ENCODE measurements at regions not wholly inside any gene's neighbourhood (a gene's known extent, or its start where the extent isn't known, plus 50 kb on each side); places are given as distances from the start of the nearest gene placed in this dataset.

GRCh38 chr1:173295391-173295790 is 88.3 kb upstream of the TNFSF4 start:
- ATAC-seq (no peak), DNase-seq (ENCODE audit: low read depth, low spot score) (no peak)
- H3K4me3 ChIP-seq (replicated peaks in 1 of 2; ENCODE audit: low read depth in 1 of 2, low read length in 2 of 2) = no peak overlapping the region
- no peaks in the 10 kb centered on the region for H3K9me2 ChIP-seq (ENCODE audit: insufficient read depth)
- H3K9ac ChIP-seq (ENCODE audit: low read length) = no peak overlapping the region
- H2AFZ ChIP-seq (ENCODE audit: low read depth, low read length, poor library complexity, severe bottlenecking) = no peak overlapping the region
- no peak overlapping the region for H3K27ac ChIP-seq (ENCODE audit: low read depth, low read length)
- no peak for TF ChIP-seq EZH2phosphoT487 (IDR thresholded peaks at IDR 0.05; ENCODE audit: borderline replicate concordance)
- TF ChIP-seq ATF3 (IDR thresholded peaks at IDR 0.05) = no peak
- TF ChIP-seq EGR1 (IDR thresholded peaks at IDR 0.05; ENCODE audit: low read depth) = no peak
- no peak for TF ChIP-seq SIN3A (IDR thresholded peaks at IDR 0.05; ENCODE audit: low read depth)
- no peak for TF ChIP-seq TCF7L2 (IDR thresholded peaks at IDR 0.05; ENCODE audit: borderline replicate concordance, extremely low read depth, insufficient read depth, insufficient read length)
- TF ChIP-seq SRF (IDR thresholded peaks at IDR 0.05; ENCODE audit: low read depth) = no peak
- ChIA-PET CTCF (no interaction called here), POLR2A (no interaction called here), RAD21 (ENCODE audit: low non-redundant PET in 1 of 2, low total read pairs in 2 of 2, uncharacterized antibody in 2 of 2, unreplicated experiment in 2 of 2) (no interaction called here)
- H3K27me3 ChIP-seq (ENCODE audit: insufficient read depth, low read length) = no peaks in the 10 kb centered on the region
- no peak overlapping the region for H3K4me2 ChIP-seq (ENCODE audit: low read length)
- no peaks in the 10 kb centered on the region for H3K9me3 ChIP-seq (ENCODE audit: control insufficient read depth in 1 of 2, insufficient read depth in 1 of 2, low read depth in 1 of 2, low read length in 2 of 2)
- H3K4me1 ChIP-seq (ENCODE audit: control insufficient read depth in 1 of 2, insufficient read depth in 2 of 2, low read length in 2 of 2) = no peaks in the 10 kb centered on the region
- H3K79me2 ChIP-seq (ENCODE audit: insufficient read depth, low read length) = no peaks in the 10 kb centered on the region
- H4K20me1 ChIP-seq (ENCODE audit: insufficient read depth) = no peaks in the 10 kb centered on the region
- H3K36me3 ChIP-seq (ENCODE audit: control insufficient read depth in 1 of 2, insufficient read depth in 2 of 2, low read length in 2 of 2) = no peaks in the 10 kb centered on the region
- intact Hi-C loops (cut with micrococcal nuclease) = no loop called here
- no TSS peak for BruUV-seq (replicated peaks)

GRCh38 chr1:173295995-173296394 is 88.9 kb upstream of the TNFSF4 start:
- no peak overlapping the region for H3K4me2 ChIP-seq (ENCODE audit: low read length)
- no TSS peak for BruUV-seq (replicated peaks)
- no peak overlapping the region for H3K4me3 ChIP-seq (replicated peaks in 1 of 2; ENCODE audit: low read depth in 1 of 2, low read length in 2 of 2)
- no peaks in the 10 kb centered on the region for H3K27me3 ChIP-seq (ENCODE audit: insufficient read depth, low read length)
- no peaks in the 10 kb centered on the region for H3K4me1 ChIP-seq (ENCODE audit: control insufficient read depth in 1 of 2, insufficient read depth in 2 of 2, low read length in 2 of 2)
- H4K20me1 ChIP-seq (ENCODE audit: insufficient read depth) = no peaks in the 10 kb centered on the region
- H3K27ac ChIP-seq (ENCODE audit: low read depth, low read length) = no peak overlapping the region
- H3K9me2 ChIP-seq (ENCODE audit: insufficient read depth) = no peaks in the 10 kb centered on the region
- no peak overlapping the region for H2AFZ ChIP-seq (ENCODE audit: low read depth, low read length, poor library complexity, severe bottlenecking)
- intact Hi-C loops (cut with micrococcal nuclease) = no loop called here
- DNase-seq (ENCODE audit: low read depth, low spot score) = no peak
- ChIA-PET RAD21 (ENCODE audit: low non-redundant PET in 1 of 2, low total read pairs in 2 of 2, uncharacterized antibody in 2 of 2, unreplicated experiment in 2 of 2) (no interaction called here), CTCF (no interaction called here), POLR2A (no interaction called here)
- H3K9ac ChIP-seq (ENCODE audit: low read length) = no peak overlapping the region
- H3K36me3 ChIP-seq (ENCODE audit: control insufficient read depth in 1 of 2, insufficient read depth in 2 of 2, low read length in 2 of 2) = no peaks in the 10 kb centered on the region
- H3K79me2 ChIP-seq (ENCODE audit: insufficient read depth, low read length) = no peaks in the 10 kb centered on the region
- H3K9me3 ChIP-seq (ENCODE audit: control insufficient read depth in 1 of 2, insufficient read depth in 1 of 2, low read depth in 1 of 2, low read length in 2 of 2) = no peaks in the 10 kb centered on the region
- ATAC-seq = no peak
- TF ChIP-seq JUND (IDR thresholded peaks at IDR 0.05) (no peak), CTCF (IDR thresholded peaks at IDR 0.05 in 2 of 3, conservative IDR thresholded peaks at IDR 0.05 in 1 of 3; ENCODE audit: borderline replicate concordance in 1 of 3, insufficient read depth in 1 of 3, low read depth in 2 of 3, low read length in 2 of 3) (no peak), MAX (IDR thresholded peaks at IDR 0.05) (no peak), EZH2 (IDR thresholded peaks at IDR 0.05) (no peak), SIN3A (IDR thresholded peaks at IDR 0.05; ENCODE audit: low read depth) (no peak), REST (IDR thresholded peaks at IDR 0.05; ENCODE audit: low read depth) (no peak), FOSL1 (IDR thresholded peaks at IDR 0.05; ENCODE audit: low read depth) (no peak), TCF7L2 (IDR thresholded peaks at IDR 0.05; ENCODE audit: borderline replicate concordance, extremely low read depth, insufficient read depth, insufficient read length) (no peak), CBX3 (IDR thresholded peaks at IDR 0.05; ENCODE audit: low read depth) (no peak), SRF (IDR thresholded peaks at IDR 0.05; ENCODE audit: low read depth) (no peak), ZNF274 (IDR thresholded peaks at IDR 0.05; ENCODE audit: low read depth, low read length) (no peak), ATF3 (IDR thresholded peaks at IDR 0.05) (no peak), CEBPB (IDR thresholded peaks at IDR 0.05; ENCODE audit: low read depth) (no peak), RAD21 (IDR thresholded peaks at IDR 0.05; ENCODE audit: low read depth) (no peak)
